GM21390 (cell line): ENCODE measurements at regions not wholly inside any gene's neighbourhood (a gene's known extent, or its start where the extent isn't known, plus 50 kb on each side); places are given as distances from the start of the nearest gene placed in this dataset.
A peak's percentile ranks its signal among the peaks of the same experiment; 100 is the strongest.
"Not testable (repeated sequence)": the region's sequence is repeated elsewhere in the genome, so short reads cannot be mapped to it uniquely, and the experiment has no call there.

ENCODE experiments used
- ATAC-seq: cut with Tn5 transposase; IDR thresholded peaks from one replicate; pipeline ENCODE4 v1.9.1; 2021; ENCODE audit not compliant: unreplicated experiment

GRCh38 chr17:30731210-30732132, 93.0 kb downstream of the CRLF3 start:
- peak; percentile 85 for ATAC-seq

- not testable (repeated sequence) for ATAC-seq
Measured at GRCh38 chr17:30730837-30731209, 93.7 kb downstream of the CRLF3 start.

- not testable (repeated sequence) for ATAC-seq
Measured at GRCh38 chr17:30730171-30730836, 94.2 kb downstream of the CRLF3 start.

- ATAC-seq = not testable (repeated sequence)
Measured at GRCh38 chr17:30729471-30730170, 94.9 kb downstream of the CRLF3 start.

GRCh38 chr17:30727517-30727916, 97.0 kb downstream of the CRLF3 start:
- ATAC-seq = not testable (repeated sequence)

- ATAC-seq = not testable (repeated sequence)
Measured at GRCh38 chr17:30726734-30727133, 97.8 kb downstream of the CRLF3 start.

- not testable (repeated sequence) for ATAC-seq
Measured at GRCh38 chr17:30726310-30726709, 98.2 kb downstream of the CRLF3 start.

GRCh38 chr17:30724034-30724650, 100.3 kb downstream of the CRLF3 start:
- ATAC-seq = not testable (repeated sequence)

GRCh38 chr17:30722114-30722780, 102.2 kb downstream of the CRLF3 start:
- ATAC-seq = not testable (repeated sequence)

GRCh38 chr17:30720971-30721370, 103.5 kb downstream of the CRLF3 start:
- ATAC-seq = not testable (repeated sequence)

- ATAC-seq = no peak
Measured at GRCh38 chr17:30720013-30720471, 104.5 kb downstream of the CRLF3 start.

- not testable (repeated sequence) for ATAC-seq
Measured at GRCh38 chr17:30719131-30719973, 105.1 kb downstream of the CRLF3 start.

GRCh38 chr17:30718691-30719090, 105.8 kb downstream of the CRLF3 start:
- not testable (repeated sequence) for ATAC-seq

GRCh38 chr17:30718099-30718447, 106.4 kb downstream of the CRLF3 start:
- ATAC-seq = not testable (repeated sequence)

- ATAC-seq = no peak
Measured at GRCh38 chr17:30717291-30718098, 107.0 kb downstream of the CRLF3 start.

- ATAC-seq = no peak
Measured at GRCh38 chr17:30716461-30717290, 107.8 kb downstream of the CRLF3 start.

- ATAC-seq = not testable (repeated sequence)
Measured at GRCh38 chr17:30714825-30715622, 109.5 kb downstream of the CRLF3 start.
